ENCODE measurements at regions not wholly inside any gene's neighbourhood (a gene's known extent, or its start where the extent isn't known, plus 50 kb on each side); places are given as distances from the start of the nearest gene placed in this dataset.

- TF ChIP-seq BCL3 (IDR thresholded peaks at IDR 0.05) = no peak
- TF ChIP-seq BHLHE40 (IDR thresholded peaks at IDR 0.05; ENCODE audit: low read depth, low read length) = no peak
- TF ChIP-seq ZNF302 (CRISPR knock-in tag; IDR thresholded peaks at IDR 0.05) = no peak
- TF ChIP-seq MAFK (IDR thresholded peaks at IDR 0.05; ENCODE audit: partially characterized antibody) = no peak
- no peak for TF ChIP-seq HES2 (IDR thresholded peaks at IDR 0.05)
- no peak for TF ChIP-seq PHF8 (IDR thresholded peaks at IDR 0.05; ENCODE audit: borderline replicate concordance, low read depth)
These were observed 84.9 kb upstream of the MLN start (continued) for GRCh38 chr6:33888664-33889200.

- ATAC-seq (no peak), FAIRE-seq (no peak), DNase-seq (ENCODE audit: low read depth in 1 of 2, low spot score in 1 of 2) (no peak)
- POLR2A ChIA-PET = no interaction called here
- no peak overlapping the region for H3K4me2 ChIP-seq
- H3K27ac ChIP-seq = no peak overlapping the region
- CTCF ChIA-PET = no interaction called here
- 75% methylated on average over 10 of the region's 10 CpGs for WGBS (ENCODE audit: missing lambda C conversion rate)
- H3K9me3 ChIP-seq = no peaks in the 10 kb centered on the region
- H3K4me1 ChIP-seq = peaks cover 15% of the 10 kb centered on the region
- TF ChIP-seq ELK1 (IDR thresholded peaks at IDR 0.05; ENCODE audit: low read depth, low read length) = no peak
- TF ChIP-seq SMC3 (IDR thresholded peaks at IDR 0.05) = no peak
- TF ChIP-seq RARB (CRISPR knock-in tag; IDR thresholded peaks at IDR 0.05) = no peak
- TF ChIP-seq USF2 (IDR thresholded peaks at IDR 0.05) = no peak
- no peak for TF ChIP-seq ZSCAN20 (CRISPR knock-in tag; IDR thresholded peaks at IDR 0.05)
- TF ChIP-seq SREBF2 (IDR thresholded peaks at IDR 0.05) = no peak
- TF ChIP-seq MAX (IDR thresholded peaks at IDR 0.05) = no peak
- TF ChIP-seq ZFP36 (IDR thresholded peaks at IDR 0.05; ENCODE audit: borderline replicate concordance, partially characterized antibody) = no peak
- TF ChIP-seq HOXB5 (CRISPR knock-in tag; IDR thresholded peaks at IDR 0.05) = no peak
- no peak for TF ChIP-seq CHD2 (IDR thresholded peaks at IDR 0.05; ENCODE audit: low read length, partially characterized antibody)
- H3K4me3 ChIP-seq = no peak overlapping the region
These were observed 84.4 kb upstream of the MLN start for GRCh38 chr6:33888183-33888582.

GRCh38 chr6:33886673-33887144 lies 82.9 kb upstream of the MLN start:
- TF ChIP-seq TP53 (CRISPR knock-in tag; IDR thresholded peaks at IDR 0.05) (no peak), MYC (IDR thresholded peaks at IDR 0.05; ENCODE audit: borderline replicate concordance, low read length) (no peak), HOXB13 (CRISPR knock-in tag; IDR thresholded peaks at IDR 0.05; ENCODE audit: low read depth) (no peak), KDM5A (IDR thresholded peaks at IDR 0.05) (no peak)
- FAIRE-seq = no peak
- no peaks in the 10 kb centered on the region for H3K9me3 ChIP-seq
- ChIA-PET CTCF (no interaction called here), POLR2A (no interaction called here)
- no peak for DNase-seq (ENCODE audit: low read depth in 1 of 2, low spot score in 1 of 2)
- no peak overlapping the region for H3K4me2 ChIP-seq
- H3K4me3 ChIP-seq = no peak overlapping the region
- 65% methylated on average over 11 of the region's 11 CpGs for WGBS (ENCODE audit: missing lambda C conversion rate)
- no peak overlapping the region for H3K27ac ChIP-seq
- ATAC-seq = no peak
- H3K4me1 ChIP-seq = peaks cover 15% of the 10 kb centered on the region

All from A549 (cell line).